ENCODE measurements at regions not wholly inside any gene's neighbourhood (a gene's known extent, or its start where the extent isn't known, plus 50 kb on each side); places are given as distances from the start of the nearest gene placed in this dataset.

- Mint-ChIP-seq H3K27ac (ENCODE audit: unreplicated experiment) (no peak overlapping the region), H3K9me3 (ENCODE audit: low read depth, unreplicated experiment) (no peaks in the 10 kb centered on the region), H3K4me3 (ENCODE audit: low read depth, unreplicated experiment) (no peak overlapping the region), H3K36me3 (ENCODE audit: insufficient read depth, unreplicated experiment) (no peaks in the 10 kb centered on the region), H3K27me3 (ENCODE audit: unreplicated experiment) (no peaks in the 10 kb centered on the region), H3K4me1 (ENCODE audit: low read depth, unreplicated experiment) (peaks cover 10% of the 10 kb centered on the region)
- DNase-seq: no peak
- CTCF ChIA-PET: no interaction called here
- TF ChIP-seq CTCF (IDR thresholded peaks at IDR 0.05; ENCODE audit: unreplicated experiment): no peak
- BruUV-seq (replicated peaks): no TSS peak
- intact Hi-C loops (cut with micrococcal nuclease; ENCODE audit: unreplicated experiment): no loop called here
Measured at GRCh38 chr6:134521116-134521501, 203.2 kb upstream of the SGK1 start.

GRCh38 chr6:134520181-134521115 is 202.5 kb upstream of the SGK1 start:
- no peaks in the 10 kb centered on the region for H3K27me3 Mint-ChIP-seq (ENCODE audit: unreplicated experiment)
- no TSS peak for BruUV-seq (replicated peaks)
- no peak for DNase-seq
- H3K9me3 Mint-ChIP-seq (ENCODE audit: low read depth, unreplicated experiment): no peaks in the 10 kb centered on the region
- intact Hi-C loops (cut with micrococcal nuclease; ENCODE audit: unreplicated experiment): no loop called here
- no peaks in the 10 kb centered on the region for H3K36me3 Mint-ChIP-seq (ENCODE audit: insufficient read depth, unreplicated experiment)
- no peak for TF ChIP-seq CTCF (IDR thresholded peaks at IDR 0.05; ENCODE audit: unreplicated experiment)
- H3K27ac Mint-ChIP-seq (ENCODE audit: unreplicated experiment): no peak overlapping the region
- H3K4me3 Mint-ChIP-seq (ENCODE audit: low read depth, unreplicated experiment): no peak overlapping the region
- peaks cover 10% of the 10 kb centered on the region for H3K4me1 Mint-ChIP-seq (ENCODE audit: low read depth, unreplicated experiment)
- CTCF ChIA-PET: interaction anchor here (0.6 kb wide), 1 partner anchor 300 kb away, joined by 3 read pairs; no protein-coding TSS in a partner anchor

- BruUV-seq (replicated peaks): no TSS peak
- Mint-ChIP-seq H3K4me3 (ENCODE audit: low read depth, unreplicated experiment) (no peak overlapping the region), H3K27ac (ENCODE audit: unreplicated experiment) (no peak overlapping the region), H3K9me3 (ENCODE audit: low read depth, unreplicated experiment) (no peaks in the 10 kb centered on the region), H3K27me3 (ENCODE audit: unreplicated experiment) (no peaks in the 10 kb centered on the region), H3K36me3 (ENCODE audit: insufficient read depth, unreplicated experiment) (no peaks in the 10 kb centered on the region), H3K4me1 (ENCODE audit: low read depth, unreplicated experiment) (peaks cover 10% of the 10 kb centered on the region)
- DNase-seq: no peak
- intact Hi-C loops (cut with micrococcal nuclease; ENCODE audit: unreplicated experiment): no loop called here
- CTCF ChIA-PET: interaction anchor here (0.6 kb wide), 1 partner anchor 301 kb away, joined by 3 read pairs; no protein-coding TSS in a partner anchor
- TF ChIP-seq CTCF (IDR thresholded peaks at IDR 0.05; ENCODE audit: unreplicated experiment): no peak
Measured at GRCh38 chr6:134519465-134519864, 201.6 kb upstream of the SGK1 start.

- Mint-ChIP-seq H3K9me3 (ENCODE audit: low read depth, unreplicated experiment) (no peaks in the 10 kb centered on the region), H3K4me3 (ENCODE audit: low read depth, unreplicated experiment) (peak overlapping the region; percentile 30), H3K36me3 (ENCODE audit: insufficient read depth, unreplicated experiment) (no peaks in the 10 kb centered on the region), H3K27ac (ENCODE audit: unreplicated experiment) (no peak overlapping the region), H3K4me1 (ENCODE audit: low read depth, unreplicated experiment) (peaks cover 10% of the 10 kb centered on the region), H3K27me3 (ENCODE audit: unreplicated experiment) (no peaks in the 10 kb centered on the region)
- intact Hi-C loops (cut with micrococcal nuclease; ENCODE audit: unreplicated experiment): no loop called here
- no TSS peak for BruUV-seq (replicated peaks)
- TF ChIP-seq CTCF (IDR thresholded peaks at IDR 0.05; ENCODE audit: unreplicated experiment): no peak
- CTCF ChIA-PET: no interaction called here
- no peak for DNase-seq
Measured at GRCh38 chr6:134517868-134518267, 200.0 kb upstream of the SGK1 start.
